ENCODE measurements at regions not wholly inside any gene's neighbourhood (a gene's known extent, or its start where the extent isn't known, plus 50 kb on each side); places are given as distances from the start of the nearest gene placed in this dataset.

GRCh38 chr16:85354686-85355514 is 242.6 kb upstream of the CIBAR2 start (continued):
- TF ChIP-seq ZNF644 (CRISPR knock-in tag; IDR thresholded peaks at IDR 0.05; ENCODE audit: low read depth) (no peak), SRY (CRISPR knock-in tag; IDR thresholded peaks at IDR 0.05) (no peak), ZNF510 (CRISPR knock-in tag; IDR thresholded peaks at IDR 0.05; ENCODE audit: low read depth) (no peak), ZNF280B (CRISPR knock-in tag; IDR thresholded peaks at IDR 0.05; ENCODE audit: borderline replicate concordance) (no peak), ARID4A (CRISPR knock-in tag; IDR thresholded peaks at IDR 0.05; ENCODE audit: borderline replicate concordance) (no peak), ZNF724P (CRISPR knock-in tag; IDR thresholded peaks at IDR 0.05; ENCODE audit: borderline replicate concordance) (no peak), RFXAP (CRISPR knock-in tag; IDR thresholded peaks at IDR 0.05; ENCODE audit: borderline replicate concordance) (no peak), HNRNPK (IDR thresholded peaks at IDR 0.05; ENCODE audit: low read depth, low read length, poor library complexity, severe bottlenecking) (no peak), E2F1 (CRISPR knock-in tag; IDR thresholded peaks at IDR 0.05) (no peak), TCF7L2 (IDR thresholded peaks at IDR 0.05; ENCODE audit: low read depth, low read length) (no peak), HNF4A (CRISPR knock-in tag; IDR thresholded peaks at IDR 0.05) (no peak), THAP9 (CRISPR knock-in tag; IDR thresholded peaks at IDR 0.05; ENCODE audit: borderline replicate concordance) (no peak), AGO2 (optimal IDR thresholded peaks at IDR 0.05; ENCODE audit: low read depth, low read length) (no peak), SP140L (CRISPR knock-in tag; IDR thresholded peaks at IDR 0.05; ENCODE audit: borderline replicate concordance) (no peak)
